22Rv1 (cell line): ENCODE measurements at regions not wholly inside any gene's neighbourhood (a gene's known extent, or its start where the extent isn't known, plus 50 kb on each side); places are given as distances from the start of the nearest gene placed in this dataset.
"Not testable (repeated sequence)": the region's sequence is repeated elsewhere in the genome, so short reads cannot be mapped to it uniquely, and the experiment has no call there.

Experiments
- H3K27ac ChIP-seq: fragments of 450-650 bp; 2 replicates; pipeline ENCODE4 v1.5.1; 2017
- ZFX ChIP-seq: fragments of 450-650 bp; IDR thresholded peaks from 2 replicates; pipeline ENCODE4 v1.6.1; 2017; ENCODE audit warnings: antibody characterized with exemption, borderline replicate concordance
- TF ChIP-seq, protein P1 (sequence below): fragments of 450-650 bp; IDR thresholded peaks from 2 replicates; pipeline ENCODE4 v1.5.1; 2017; ENCODE audit warnings: mild to moderate bottlenecking

GRCh38 chr10:107520348-107520747, 355.8 kb upstream of the SORCS1 start:
- no peak for TF ChIP-seq ZFX

GRCh38 chr10:107517811-107518210, 353.3 kb upstream of the SORCS1 start:
- H3K27ac ChIP-seq = no peak overlapping the region
- TF ChIP-seq ZFX = no peak
- TF ChIP-seq, protein P1, sequence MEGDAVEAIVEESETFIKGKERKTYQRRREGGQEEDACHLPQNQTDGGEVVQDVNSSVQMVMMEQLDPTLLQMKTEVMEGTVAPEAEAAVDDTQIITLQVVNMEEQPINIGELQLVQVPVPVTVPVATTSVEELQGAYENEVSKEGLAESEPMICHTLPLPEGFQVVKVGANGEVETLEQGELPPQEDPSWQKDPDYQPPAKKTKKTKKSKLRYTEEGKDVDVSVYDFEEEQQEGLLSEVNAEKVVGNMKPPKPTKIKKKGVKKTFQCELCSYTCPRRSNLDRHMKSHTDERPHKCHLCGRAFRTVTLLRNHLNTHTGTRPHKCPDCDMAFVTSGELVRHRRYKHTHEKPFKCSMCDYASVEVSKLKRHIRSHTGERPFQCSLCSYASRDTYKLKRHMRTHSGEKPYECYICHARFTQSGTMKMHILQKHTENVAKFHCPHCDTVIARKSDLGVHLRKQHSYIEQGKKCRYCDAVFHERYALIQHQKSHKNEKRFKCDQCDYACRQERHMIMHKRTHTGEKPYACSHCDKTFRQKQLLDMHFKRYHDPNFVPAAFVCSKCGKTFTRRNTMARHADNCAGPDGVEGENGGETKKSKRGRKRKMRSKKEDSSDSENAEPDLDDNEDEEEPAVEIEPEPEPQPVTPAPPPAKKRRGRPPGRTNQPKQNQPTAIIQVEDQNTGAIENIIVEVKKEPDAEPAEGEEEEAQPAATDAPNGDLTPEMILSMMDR = no peak

More at GRCh38 chr10:107520348-107520747, 355.8 kb upstream of the SORCS1 start:
- H3K27ac ChIP-seq = no peak overlapping the region

DNA sequence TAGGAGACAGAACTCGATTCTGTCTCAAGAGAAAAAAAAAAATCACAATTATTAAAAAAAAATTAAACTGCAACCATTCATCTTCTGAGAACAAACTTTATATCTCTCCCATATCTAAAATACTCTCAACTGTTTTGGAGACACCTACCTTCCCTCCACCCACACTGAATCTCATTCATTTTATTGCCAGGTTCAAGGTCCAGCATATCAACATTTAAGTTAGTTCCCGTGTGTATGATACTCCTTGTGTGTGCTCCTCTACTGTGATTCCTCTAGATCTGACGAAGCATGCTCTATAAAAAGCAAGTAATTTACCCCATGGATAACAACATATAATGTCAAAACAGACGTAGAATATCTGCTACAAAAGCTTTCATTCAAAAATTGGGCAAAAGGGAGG, 351.8 kb upstream of the SORCS1 start:
- no peak overlapping the region for H3K27ac ChIP-seq
- no peak for TF ChIP-seq ZFX
- TF ChIP-seq, protein P1 = no peak

DNA sequence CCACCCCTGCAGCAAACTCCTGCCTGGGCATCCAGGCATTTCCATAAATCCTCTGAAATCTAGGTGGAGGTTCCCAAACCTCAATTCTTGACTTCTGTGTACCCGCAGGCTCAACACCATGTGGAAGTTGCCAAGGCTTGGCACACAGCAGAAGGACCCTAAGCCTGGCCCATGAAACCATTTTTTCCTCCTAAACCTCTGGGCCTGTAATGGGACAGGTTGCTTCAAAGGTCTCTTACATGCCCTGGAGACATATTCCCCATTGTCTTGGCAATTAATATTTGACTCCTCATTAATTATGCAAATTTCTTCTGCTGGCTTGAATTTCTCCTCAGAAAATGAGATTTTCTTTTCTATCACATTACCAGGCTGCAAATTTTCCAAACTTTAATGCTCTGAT, 339.5 kb upstream of the SORCS1 start:
- H3K27ac ChIP-seq = not testable (repeated sequence)

GRCh38 chr10:107502229-107502985, 337.9 kb upstream of the SORCS1 start:
- H3K27ac ChIP-seq = no peak overlapping the region
- TF ChIP-seq ZFX = no peak
- TF ChIP-seq, protein P1 = no peak

GRCh38 chr10:107498983-107499382, 334.5 kb upstream of the SORCS1 start:
- no peak for TF ChIP-seq ZFX
- TF ChIP-seq, protein P1 = no peak

GRCh38 chr10:107497024-107497423, 332.5 kb upstream of the SORCS1 start:
- no peak overlapping the region for H3K27ac ChIP-seq
- TF ChIP-seq, protein P1 = no peak

More at GRCh38 chr10:107498983-107499382, 334.5 kb upstream of the SORCS1 start:
- no peak overlapping the region for H3K27ac ChIP-seq

GRCh38 chr10:107496594-107496993, 332.1 kb upstream of the SORCS1 start:
- H3K27ac ChIP-seq = no peak overlapping the region
- TF ChIP-seq, protein P1 = no peak
